ENCODE measurements at regions not wholly inside any gene's neighbourhood (a gene's known extent, or its start where the extent isn't known, plus 50 kb on each side); places are given as distances from the start of the nearest gene placed in this dataset.

GRCh38 chr6:12477616-12478015 is 187.5 kb downstream of the EDN1 start:
- DNase-seq: no peak
- H3K4me3 ChIP-seq: no peak overlapping the region

GRCh38 chr6:12478921-12479320 is 188.8 kb downstream of the EDN1 start:
- Histone ChIP-seq H3K4me1 (peaks cover 0 to 11% (median 9%) of the 10 kb centered on the region in 6 donors), H3K27me3 (replicated peaks in 1 of 7) (no peaks in the 10 kb centered on the region), H3K36me3 (no peaks in the 10 kb centered on the region), H3K9me3 (no peaks in the 10 kb centered on the region), H3K4me3 (no peak overlapping the region), H3K27ac (no peak overlapping the region)
- TF ChIP-seq POLR2A (IDR thresholded peaks at IDR 0.05) (no peak), POLR2AphosphoS5 (IDR thresholded peaks at IDR 0.05) (no peak), CTCF (IDR thresholded peaks at IDR 0.05 in 8 of 11, conservative IDR thresholded peaks at IDR 0.05 in 3 of 11) (no peak)
- 60 to 67% (median 66%) methylated on average over 3 of the region's 3 CpGs for WGBS, 5 donors
- no peak for DNase-seq
- intact Hi-C loops (cut with DNase I; ENCODE audit: low total_unique reads): no loop called here

More at GRCh38 chr6:12477616-12478015, 187.5 kb downstream of the EDN1 start:
- TF ChIP-seq POLR2AphosphoS5 (IDR thresholded peaks at IDR 0.05) (no peak), CTCF (IDR thresholded peaks at IDR 0.05 in 8 of 11, conservative IDR thresholded peaks at IDR 0.05 in 3 of 11) (no peak), POLR2A (IDR thresholded peaks at IDR 0.05) (no peak)
- Histone ChIP-seq H3K27ac (no peak overlapping the region), H3K9me3 (no peaks in the 10 kb centered on the region), H3K36me3 (no peaks in the 10 kb centered on the region), H3K27me3 (replicated peaks in 1 of 7) (no peaks in the 10 kb centered on the region), H3K4me1 (no peaks in the 10 kb centered on the region)
- 89 to 96% (median 94%) methylated on average over 3 of the region's 3 CpGs for WGBS, 5 donors
- intact Hi-C loops (cut with DNase I; ENCODE audit: low total_unique reads): no loop called here

GRCh38 chr6:12479451-12479850 is 189.3 kb downstream of the EDN1 start:
- no peaks in the 10 kb centered on the region for H3K9me3 ChIP-seq
- no peaks in the 10 kb centered on the region for H3K36me3 ChIP-seq
- no peak overlapping the region for H3K27ac ChIP-seq
- H3K4me3 ChIP-seq: no peak overlapping the region
- TF ChIP-seq POLR2AphosphoS5 (IDR thresholded peaks at IDR 0.05) (no peak), CTCF (IDR thresholded peaks at IDR 0.05 in 8 of 11, conservative IDR thresholded peaks at IDR 0.05 in 3 of 11) (no peak), POLR2A (IDR thresholded peaks at IDR 0.05) (no peak)
- WGBS, 5 donors: 94 to 100% (median 96%) methylated on average over 2 of the region's 2 CpGs
- intact Hi-C loops (cut with DNase I; ENCODE audit: low total_unique reads): no loop called here
- DNase-seq: no peak
- peaks cover 0 to 14% (median 11%) of the 10 kb centered on the region in 6 donors for H3K4me1 ChIP-seq
- no peaks in the 10 kb centered on the region for H3K27me3 ChIP-seq (replicated peaks in 1 of 7)

- DNase-seq: no peak
- TF ChIP-seq POLR2A (IDR thresholded peaks at IDR 0.05) (no peak), POLR2AphosphoS5 (IDR thresholded peaks at IDR 0.05) (no peak)
- Histone ChIP-seq H3K27me3 (replicated peaks in 1 of 7) (no peaks in the 10 kb centered on the region), H3K27ac (no peak overlapping the region), H3K9me3 (no peaks in the 10 kb centered on the region), H3K36me3 (no peaks in the 10 kb centered on the region), H3K4me3 (no peak overlapping the region), H3K4me1 (peaks cover 0 to 14% (median 11%) of the 10 kb centered on the region in 6 donors)
- 69 to 80% (median 75%) methylated on average over 2 of the region's 2 CpGs for WGBS, 5 donors
- intact Hi-C loops (cut with DNase I; ENCODE audit: low total_unique reads): no loop called here
These were observed 189.7 kb downstream of the EDN1 start for GRCh38 chr6:12479881-12480280.

GRCh38 chr6:12480379-12480778 is 190.2 kb downstream of the EDN1 start:
- Histone ChIP-seq H3K36me3 (no peaks in the 10 kb centered on the region), H3K27ac (no peak overlapping the region), H3K4me3 (no peak overlapping the region), H3K27me3 (replicated peaks in 1 of 7) (no peaks in the 10 kb centered on the region), H3K4me1 (peaks cover 0 to 14% (median 11%) of the 10 kb centered on the region in 6 donors), H3K9me3 (no peaks in the 10 kb centered on the region)
- WGBS, 5 donors: 78 to 85% (median 81%) methylated on average over 3 of the region's 3 CpGs
- intact Hi-C loops (cut with DNase I; ENCODE audit: low total_unique reads): no loop called here
- no peak for TF ChIP-seq POLR2AphosphoS5 (IDR thresholded peaks at IDR 0.05)
- TF ChIP-seq CTCF (IDR thresholded peaks at IDR 0.05 in 8 of 11, conservative IDR thresholded peaks at IDR 0.05 in 3 of 11): no peak
- no peak for TF ChIP-seq POLR2A (IDR thresholded peaks at IDR 0.05)
- no peak for DNase-seq

All from spleen (tissue), 11 donors.